HEK293 (cell line): ENCODE measurements at regions not wholly inside any gene's neighbourhood (a gene's known extent, or its start where the extent isn't known, plus 50 kb on each side); places are given as distances from the start of the nearest gene placed in this dataset.

Experiments used
- ZBTB1 ChIP-seq: fragments of 450-650 bp; formaldehyde crosslinking; IDR thresholded peaks from 2 replicates; pipeline ENCODE4 v1.5.1; 2016; ENCODE audit warnings: missing biosample characterization, missing genetic modification characterization
- ZNF16 ChIP-seq: fragments of 450-650 bp; formaldehyde crosslinking; IDR thresholded peaks from 2 replicates; pipeline ENCODE4 v1.5.1; 2016; ENCODE audit warnings: low read depth, missing biosample characterization, missing genetic modification characterization
- ZNF214 ChIP-seq: fragments of 450-650 bp; formaldehyde crosslinking; IDR thresholded peaks from 2 replicates; pipeline ENCODE4 v1.5.1; 2017; ENCODE audit warnings: missing biosample characterization, mild to moderate bottlenecking, missing genetic modification characterization, borderline replicate concordance
- TF ChIP-seq, protein P1 (sequence below): fragments of 450-650 bp; formaldehyde crosslinking; IDR thresholded peaks from 2 replicates; pipeline ENCODE4 v1.5.1; 2016; ENCODE audit warnings: missing biosample characterization, missing genetic modification characterization
- TF ChIP-seq, protein P2 (sequence below): fragments of 450-650 bp; formaldehyde crosslinking; IDR thresholded peaks from 2 replicates; pipeline ENCODE4 v1.5.1; 2016; ENCODE audit warnings: missing biosample characterization, missing genetic modification characterization
- TF ChIP-seq, protein P3 (sequence below): fragments of 450-650 bp; formaldehyde crosslinking; IDR thresholded peaks from 2 replicates; pipeline ENCODE4 v1.5.1; 2017; ENCODE audit warnings: missing biosample characterization, mild to moderate bottlenecking, missing genetic modification characterization, moderate library complexity
- TF ChIP-seq, protein P4 (sequence below): fragments of 450-650 bp; formaldehyde crosslinking; IDR thresholded peaks from 2 replicates; pipeline ENCODE4 v1.5.1; 2016; ENCODE audit warnings: missing biosample characterization, missing genetic modification characterization
- TF ChIP-seq, protein P5 (sequence below): fragments of 450-650 bp; formaldehyde crosslinking; IDR thresholded peaks from 2 replicates; pipeline ENCODE4 v1.5.1; 2016; ENCODE audit warnings: missing biosample characterization, missing genetic modification characterization, low read depth
- TF ChIP-seq, protein P6 (sequence below): fragments of 450-650 bp; formaldehyde crosslinking; conservative IDR thresholded peaks from 2 replicates; pipeline ENCODE4 v1.5.1; 2016; ENCODE audit warnings: low read depth, missing biosample characterization, missing genetic modification characterization
- TF ChIP-seq, protein P7 (sequence below): sonication (generic); formaldehyde crosslinking; IDR thresholded peaks from 2 replicates; pipeline ENCODE4 v1.8.1; 2022; ENCODE audit warnings: mild to moderate bottlenecking, moderate library complexity, missing genetic modification reagents
- TF ChIP-seq, protein P8 (sequence below): fragments of 450-650 bp; formaldehyde crosslinking; IDR thresholded peaks from 2 replicates; pipeline ENCODE4 v1.5.1; 2016; ENCODE audit warnings: missing biosample characterization, missing genetic modification characterization
- TF ChIP-seq, protein P9 (sequence below): fragments of 450-650 bp; formaldehyde crosslinking; optimal IDR thresholded peaks from 2 replicates; pipeline ENCODE3; 2016; ENCODE audit warnings: missing biosample characterization, mild to moderate bottlenecking, missing genetic modification characterization
- TF ChIP-seq, protein P10 (sequence below): fragments of 450-650 bp; formaldehyde crosslinking; IDR thresholded peaks from 2 replicates; pipeline ENCODE4 v1.5.1; 2016; ENCODE audit warnings: missing biosample characterization, missing genetic modification characterization

DNA sequence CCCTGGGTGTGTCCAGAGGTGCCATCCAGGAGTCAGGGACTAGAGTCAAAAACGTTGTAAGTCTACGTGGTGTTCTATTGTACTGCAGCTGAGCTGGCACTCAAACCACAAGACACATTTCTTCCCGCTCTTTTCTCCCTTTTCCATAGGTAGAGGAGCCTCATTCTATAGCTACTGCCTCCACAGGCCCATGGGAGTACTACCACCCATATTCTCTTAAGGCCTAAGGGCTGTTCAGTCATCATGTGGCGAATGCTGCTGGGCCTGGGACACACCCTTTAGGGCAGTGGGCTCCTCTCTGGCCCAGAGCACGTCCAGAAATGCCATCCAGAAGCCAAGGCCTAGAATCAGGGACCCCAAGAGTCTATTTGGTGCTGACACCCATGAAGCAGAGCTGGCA lies 1271.7 kb downstream of the CNTNAP5 start:
- TF ChIP-seq, protein P1, sequence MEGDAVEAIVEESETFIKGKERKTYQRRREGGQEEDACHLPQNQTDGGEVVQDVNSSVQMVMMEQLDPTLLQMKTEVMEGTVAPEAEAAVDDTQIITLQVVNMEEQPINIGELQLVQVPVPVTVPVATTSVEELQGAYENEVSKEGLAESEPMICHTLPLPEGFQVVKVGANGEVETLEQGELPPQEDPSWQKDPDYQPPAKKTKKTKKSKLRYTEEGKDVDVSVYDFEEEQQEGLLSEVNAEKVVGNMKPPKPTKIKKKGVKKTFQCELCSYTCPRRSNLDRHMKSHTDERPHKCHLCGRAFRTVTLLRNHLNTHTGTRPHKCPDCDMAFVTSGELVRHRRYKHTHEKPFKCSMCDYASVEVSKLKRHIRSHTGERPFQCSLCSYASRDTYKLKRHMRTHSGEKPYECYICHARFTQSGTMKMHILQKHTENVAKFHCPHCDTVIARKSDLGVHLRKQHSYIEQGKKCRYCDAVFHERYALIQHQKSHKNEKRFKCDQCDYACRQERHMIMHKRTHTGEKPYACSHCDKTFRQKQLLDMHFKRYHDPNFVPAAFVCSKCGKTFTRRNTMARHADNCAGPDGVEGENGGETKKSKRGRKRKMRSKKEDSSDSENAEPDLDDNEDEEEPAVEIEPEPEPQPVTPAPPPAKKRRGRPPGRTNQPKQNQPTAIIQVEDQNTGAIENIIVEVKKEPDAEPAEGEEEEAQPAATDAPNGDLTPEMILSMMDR (tag by site-specific recombination) = no peak
- TF ChIP-seq ZNF16 (tag by site-specific recombination) = no peak
- no peak for TF ChIP-seq ZNF214 (tag by site-specific recombination)
- TF ChIP-seq, protein P2, sequence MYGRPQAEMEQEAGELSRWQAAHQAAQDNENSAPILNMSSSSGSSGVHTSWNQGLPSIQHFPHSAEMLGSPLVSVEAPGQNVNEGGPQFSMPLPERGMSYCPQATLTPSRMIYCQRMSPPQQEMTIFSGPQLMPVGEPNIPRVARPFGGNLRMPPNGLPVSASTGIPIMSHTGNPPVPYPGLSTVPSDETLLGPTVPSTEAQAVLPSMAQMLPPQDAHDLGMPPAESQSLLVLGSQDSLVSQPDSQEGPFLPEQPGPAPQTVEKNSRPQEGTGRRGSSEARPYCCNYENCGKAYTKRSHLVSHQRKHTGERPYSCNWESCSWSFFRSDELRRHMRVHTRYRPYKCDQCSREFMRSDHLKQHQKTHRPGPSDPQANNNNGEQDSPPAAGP (tag by site-specific recombination) = no peak
- no peak for TF ChIP-seq ZBTB1
- TF ChIP-seq, protein P3, sequence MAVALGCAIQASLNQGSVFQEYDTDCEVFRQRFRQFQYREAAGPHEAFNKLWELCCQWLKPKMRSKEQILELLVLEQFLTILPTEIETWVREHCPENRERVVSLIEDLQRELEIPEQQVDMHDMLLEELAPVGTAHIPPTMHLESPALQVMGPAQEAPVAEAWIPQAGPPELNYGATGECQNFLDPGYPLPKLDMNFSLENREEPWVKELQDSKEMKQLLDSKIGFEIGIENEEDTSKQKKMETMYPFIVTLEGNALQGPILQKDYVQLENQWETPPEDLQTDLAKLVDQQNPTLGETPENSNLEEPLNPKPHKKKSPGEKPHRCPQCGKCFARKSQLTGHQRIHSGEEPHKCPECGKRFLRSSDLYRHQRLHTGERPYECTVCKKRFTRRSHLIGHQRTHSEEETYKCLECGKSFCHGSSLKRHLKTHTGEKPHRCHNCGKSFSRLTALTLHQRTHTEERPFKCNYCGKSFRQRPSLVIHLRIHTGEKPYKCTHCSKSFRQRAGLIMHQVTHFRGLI = no peak
- TF ChIP-seq, protein P4, sequence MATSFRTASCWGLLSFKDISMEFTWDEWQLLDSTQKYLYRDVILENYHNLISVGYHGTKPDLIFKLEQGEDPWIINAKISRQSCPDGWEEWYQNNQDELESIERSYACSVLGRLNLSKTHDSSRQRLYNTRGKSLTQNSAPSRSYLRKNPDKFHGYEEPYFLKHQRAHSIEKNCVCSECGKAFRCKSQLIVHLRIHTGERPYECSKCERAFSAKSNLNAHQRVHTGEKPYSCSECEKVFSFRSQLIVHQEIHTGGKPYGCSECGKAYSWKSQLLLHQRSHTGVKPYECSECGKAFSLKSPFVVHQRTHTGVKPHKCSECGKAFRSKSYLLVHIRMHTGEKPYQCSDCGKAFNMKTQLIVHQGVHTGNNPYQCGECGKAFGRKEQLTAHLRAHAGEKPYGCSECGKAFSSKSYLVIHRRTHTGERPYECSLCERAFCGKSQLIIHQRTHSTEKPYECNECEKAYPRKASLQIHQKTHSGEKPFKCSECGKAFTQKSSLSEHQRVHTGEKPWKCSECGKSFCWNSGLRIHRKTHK = no peak
- TF ChIP-seq, protein P5, sequence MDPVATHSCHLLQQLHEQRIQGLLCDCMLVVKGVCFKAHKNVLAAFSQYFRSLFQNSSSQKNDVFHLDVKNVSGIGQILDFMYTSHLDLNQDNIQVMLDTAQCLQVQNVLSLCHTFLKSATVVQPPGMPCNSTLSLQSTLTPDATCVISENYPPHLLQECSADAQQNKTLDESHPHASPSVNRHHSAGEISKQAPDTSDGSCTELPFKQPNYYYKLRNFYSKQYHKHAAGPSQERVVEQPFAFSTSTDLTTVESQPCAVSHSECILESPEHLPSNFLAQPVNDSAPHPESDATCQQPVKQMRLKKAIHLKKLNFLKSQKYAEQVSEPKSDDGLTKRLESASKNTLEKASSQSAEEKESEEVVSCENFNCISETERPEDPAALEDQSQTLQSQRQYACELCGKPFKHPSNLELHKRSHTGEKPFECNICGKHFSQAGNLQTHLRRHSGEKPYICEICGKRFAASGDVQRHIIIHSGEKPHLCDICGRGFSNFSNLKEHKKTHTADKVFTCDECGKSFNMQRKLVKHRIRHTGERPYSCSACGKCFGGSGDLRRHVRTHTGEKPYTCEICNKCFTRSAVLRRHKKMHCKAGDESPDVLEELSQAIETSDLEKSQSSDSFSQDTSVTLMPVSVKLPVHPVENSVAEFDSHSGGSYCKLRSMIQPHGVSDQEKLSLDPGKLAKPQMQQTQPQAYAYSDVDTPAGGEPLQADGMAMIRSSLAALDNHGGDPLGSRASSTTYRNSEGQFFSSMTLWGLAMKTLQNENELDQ (tag by site-specific recombination) = no peak
- TF ChIP-seq, protein P6, sequence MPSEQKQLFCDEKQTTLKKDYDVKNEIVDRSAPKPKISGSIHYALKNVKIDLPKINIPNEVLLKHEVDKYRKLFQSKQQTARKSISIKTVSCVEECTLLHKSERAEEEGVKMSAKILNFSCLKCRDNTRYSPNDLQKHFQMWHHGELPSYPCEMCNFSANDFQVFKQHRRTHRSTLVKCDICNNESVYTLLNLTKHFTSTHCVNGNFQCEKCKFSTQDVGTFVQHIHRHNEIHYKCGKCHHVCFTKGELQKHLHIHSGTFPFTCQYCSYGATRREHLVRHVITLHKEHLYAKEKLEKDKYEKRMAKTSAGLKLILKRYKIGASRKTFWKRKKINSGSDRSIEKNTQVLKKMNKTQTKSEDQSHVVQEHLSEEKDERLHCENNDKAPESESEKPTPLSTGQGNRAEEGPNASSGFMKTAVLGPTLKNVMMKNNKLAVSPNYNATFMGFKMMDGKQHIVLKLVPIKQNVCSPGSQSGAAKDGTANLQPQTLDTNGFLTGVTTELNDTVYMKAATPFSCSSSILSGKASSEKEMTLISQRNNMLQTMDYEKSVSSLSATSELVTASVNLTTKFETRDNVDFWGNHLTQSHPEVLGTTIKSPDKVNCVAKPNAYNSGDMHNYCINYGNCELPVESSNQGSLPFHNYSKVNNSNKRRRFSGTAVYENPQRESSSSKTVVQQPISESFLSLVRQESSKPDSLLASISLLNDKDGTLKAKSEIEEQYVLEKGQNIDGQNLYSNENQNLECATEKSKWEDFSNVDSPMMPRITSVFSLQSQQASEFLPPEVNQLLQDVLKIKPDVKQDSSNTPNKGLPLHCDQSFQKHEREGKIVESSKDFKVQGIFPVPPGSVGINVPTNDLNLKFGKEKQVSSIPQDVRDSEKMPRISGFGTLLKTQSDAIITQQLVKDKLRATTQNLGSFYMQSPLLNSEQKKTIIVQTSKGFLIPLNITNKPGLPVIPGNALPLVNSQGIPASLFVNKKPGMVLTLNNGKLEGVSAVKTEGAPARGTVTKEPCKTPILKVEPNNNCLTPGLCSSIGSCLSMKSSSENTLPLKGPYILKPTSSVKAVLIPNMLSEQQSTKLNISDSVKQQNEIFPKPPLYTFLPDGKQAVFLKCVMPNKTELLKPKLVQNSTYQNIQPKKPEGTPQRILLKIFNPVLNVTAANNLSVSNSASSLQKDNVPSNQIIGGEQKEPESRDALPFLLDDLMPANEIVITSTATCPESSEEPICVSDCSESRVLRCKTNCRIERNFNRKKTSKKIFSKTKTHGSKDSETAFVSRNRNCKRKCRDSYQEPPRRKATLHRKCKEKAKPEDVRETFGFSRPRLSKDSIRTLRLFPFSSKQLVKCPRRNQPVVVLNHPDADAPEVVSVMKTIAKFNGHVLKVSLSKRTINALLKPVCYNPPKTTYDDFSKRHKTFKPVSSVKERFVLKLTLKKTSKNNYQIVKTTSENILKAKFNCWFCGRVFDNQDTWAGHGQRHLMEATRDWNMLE (tag by site-specific recombination) = no peak
- TF ChIP-seq, protein P7, sequence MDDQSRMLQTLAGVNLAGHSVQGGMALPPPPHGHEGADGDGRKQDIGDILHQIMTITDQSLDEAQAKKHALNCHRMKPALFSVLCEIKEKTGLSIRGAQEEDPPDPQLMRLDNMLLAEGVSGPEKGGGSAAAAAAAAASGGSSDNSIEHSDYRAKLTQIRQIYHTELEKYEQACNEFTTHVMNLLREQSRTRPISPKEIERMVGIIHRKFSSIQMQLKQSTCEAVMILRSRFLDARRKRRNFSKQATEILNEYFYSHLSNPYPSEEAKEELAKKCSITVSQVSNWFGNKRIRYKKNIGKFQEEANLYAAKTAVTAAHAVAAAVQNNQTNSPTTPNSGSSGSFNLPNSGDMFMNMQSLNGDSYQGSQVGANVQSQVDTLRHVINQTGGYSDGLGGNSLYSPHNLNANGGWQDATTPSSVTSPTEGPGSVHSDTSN (CRISPR knock-in tag) = no peak
- TF ChIP-seq, protein P8, sequence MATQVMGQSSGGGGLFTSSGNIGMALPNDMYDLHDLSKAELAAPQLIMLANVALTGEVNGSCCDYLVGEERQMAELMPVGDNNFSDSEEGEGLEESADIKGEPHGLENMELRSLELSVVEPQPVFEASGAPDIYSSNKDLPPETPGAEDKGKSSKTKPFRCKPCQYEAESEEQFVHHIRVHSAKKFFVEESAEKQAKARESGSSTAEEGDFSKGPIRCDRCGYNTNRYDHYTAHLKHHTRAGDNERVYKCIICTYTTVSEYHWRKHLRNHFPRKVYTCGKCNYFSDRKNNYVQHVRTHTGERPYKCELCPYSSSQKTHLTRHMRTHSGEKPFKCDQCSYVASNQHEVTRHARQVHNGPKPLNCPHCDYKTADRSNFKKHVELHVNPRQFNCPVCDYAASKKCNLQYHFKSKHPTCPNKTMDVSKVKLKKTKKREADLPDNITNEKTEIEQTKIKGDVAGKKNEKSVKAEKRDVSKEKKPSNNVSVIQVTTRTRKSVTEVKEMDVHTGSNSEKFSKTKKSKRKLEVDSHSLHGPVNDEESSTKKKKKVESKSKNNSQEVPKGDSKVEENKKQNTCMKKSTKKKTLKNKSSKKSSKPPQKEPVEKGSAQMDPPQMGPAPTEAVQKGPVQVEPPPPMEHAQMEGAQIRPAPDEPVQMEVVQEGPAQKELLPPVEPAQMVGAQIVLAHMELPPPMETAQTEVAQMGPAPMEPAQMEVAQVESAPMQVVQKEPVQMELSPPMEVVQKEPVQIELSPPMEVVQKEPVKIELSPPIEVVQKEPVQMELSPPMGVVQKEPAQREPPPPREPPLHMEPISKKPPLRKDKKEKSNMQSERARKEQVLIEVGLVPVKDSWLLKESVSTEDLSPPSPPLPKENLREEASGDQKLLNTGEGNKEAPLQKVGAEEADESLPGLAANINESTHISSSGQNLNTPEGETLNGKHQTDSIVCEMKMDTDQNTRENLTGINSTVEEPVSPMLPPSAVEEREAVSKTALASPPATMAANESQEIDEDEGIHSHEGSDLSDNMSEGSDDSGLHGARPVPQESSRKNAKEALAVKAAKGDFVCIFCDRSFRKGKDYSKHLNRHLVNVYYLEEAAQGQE (tag by site-specific recombination) = no peak
- TF ChIP-seq, protein P9, sequence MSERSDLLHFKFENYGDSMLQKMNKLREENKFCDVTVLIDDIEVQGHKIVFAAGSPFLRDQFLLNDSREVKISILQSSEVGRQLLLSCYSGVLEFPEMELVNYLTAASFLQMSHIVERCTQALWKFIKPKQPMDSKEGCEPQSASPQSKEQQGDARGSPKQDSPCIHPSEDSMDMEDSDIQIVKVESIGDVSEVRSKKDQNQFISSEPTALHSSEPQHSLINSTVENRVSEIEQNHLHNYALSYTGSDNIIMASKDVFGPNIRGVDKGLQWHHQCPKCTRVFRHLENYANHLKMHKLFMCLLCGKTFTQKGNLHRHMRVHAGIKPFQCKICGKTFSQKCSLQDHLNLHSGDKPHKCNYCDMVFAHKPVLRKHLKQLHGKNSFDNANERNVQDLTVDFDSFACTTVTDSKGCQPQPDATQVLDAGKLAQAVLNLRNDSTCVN (tag by site-specific recombination) = no peak
- TF ChIP-seq, protein P10, sequence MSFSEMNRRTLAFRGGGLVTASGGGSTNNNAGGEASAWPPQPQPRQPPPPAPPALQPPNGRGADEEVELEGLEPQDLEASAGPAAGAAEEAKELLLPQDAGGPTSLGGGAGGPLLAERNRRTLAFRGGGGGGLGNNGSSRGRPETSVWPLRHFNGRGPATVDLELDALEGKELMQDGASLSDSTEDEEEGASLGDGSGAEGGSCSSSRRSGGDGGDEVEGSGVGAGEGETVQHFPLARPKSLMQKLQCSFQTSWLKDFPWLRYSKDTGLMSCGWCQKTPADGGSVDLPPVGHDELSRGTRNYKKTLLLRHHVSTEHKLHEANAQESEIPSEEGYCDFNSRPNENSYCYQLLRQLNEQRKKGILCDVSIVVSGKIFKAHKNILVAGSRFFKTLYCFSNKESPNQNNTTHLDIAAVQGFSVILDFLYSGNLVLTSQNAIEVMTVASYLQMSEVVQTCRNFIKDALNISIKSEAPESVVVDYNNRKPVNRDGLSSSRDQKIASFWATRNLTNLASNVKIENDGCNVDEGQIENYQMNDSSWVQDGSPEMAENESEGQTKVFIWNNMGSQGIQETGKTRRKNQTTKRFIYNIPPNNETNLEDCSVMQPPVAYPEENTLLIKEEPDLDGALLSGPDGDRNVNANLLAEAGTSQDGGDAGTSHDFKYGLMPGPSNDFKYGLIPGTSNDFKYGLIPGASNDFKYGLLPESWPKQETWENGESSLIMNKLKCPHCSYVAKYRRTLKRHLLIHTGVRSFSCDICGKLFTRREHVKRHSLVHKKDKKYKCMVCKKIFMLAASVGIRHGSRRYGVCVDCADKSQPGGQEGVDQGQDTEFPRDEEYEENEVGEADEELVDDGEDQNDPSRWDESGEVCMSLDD (tag by site-specific recombination) = no peak
